HG03060 (cell line): ENCODE measurements at regions not wholly inside any gene's neighbourhood (a gene's known extent, or its start where the extent isn't known, plus 50 kb on each side); places are given as distances from the start of the nearest gene placed in this dataset.

Experiments
- ATAC-seq: cut with Tn5 transposase; IDR thresholded peaks from one replicate; pipeline ENCODE4 v1.9.1; 2021; ENCODE audit warnings: low read depth, moderate number of reproducible peaks; ENCODE audit not compliant: unreplicated experiment

- no peak for ATAC-seq
Measured at GRCh38 chr13:40103864-40104263, 448.4 kb downstream of the COG6 start.

GRCh38 chr13:40105231-40105630 lies 449.8 kb downstream of the COG6 start:
- no peak for ATAC-seq

- no peak for ATAC-seq
Measured at GRCh38 chr13:40109351-40109844, 453.9 kb downstream of the COG6 start.

GRCh38 chr13:40113643-40114304 lies 458.3 kb downstream of the COG6 start:
- ATAC-seq: no peak

- no peak for ATAC-seq
Measured at GRCh38 chr13:40114305-40114896, 458.9 kb downstream of the COG6 start.

- ATAC-seq: no peak
Measured at GRCh38 chr13:40115426-40115825, 460.0 kb downstream of the COG6 start.

GRCh38 chr13:40116008-40116407 lies 460.5 kb downstream of the COG6 start:
- peak; percentile 88 for ATAC-seq

GRCh38 chr13:40118337-40118736 lies 462.9 kb downstream of the COG6 start:
- no peak for ATAC-seq

- no peak for ATAC-seq
Measured at GRCh38 chr13:40119852-40120251, 464.4 kb downstream of the COG6 start.

GRCh38 chr13:40120288-40120687 lies 464.8 kb downstream of the COG6 start:
- no peak for ATAC-seq

- no peak for ATAC-seq
Measured at GRCh38 chr13:40120781-40121180, 465.3 kb downstream of the COG6 start.

- ATAC-seq: no peak
Measured at GRCh38 chr13:40121722-40122121, 466.3 kb downstream of the COG6 start.

GRCh38 chr13:40123962-40124632 lies 468.6 kb downstream of the COG6 start:
- no peak for ATAC-seq

- no peak for ATAC-seq
Measured at GRCh38 chr13:40124633-40125015, 469.2 kb downstream of the COG6 start.

GRCh38 chr13:40125336-40125735 lies 469.9 kb downstream of the COG6 start:
- no peak for ATAC-seq

GRCh38 chr13:40126306-40127085 lies 471.0 kb downstream of the COG6 start:
- no peak for ATAC-seq

- ATAC-seq: no peak
Measured at GRCh38 chr13:40127476-40127875, 472.0 kb downstream of the COG6 start.

GRCh38 chr13:40127925-40128324 lies 472.5 kb downstream of the COG6 start:
- no peak for ATAC-seq

- ATAC-seq: no peak
Measured at GRCh38 chr13:40129467-40129866, 474.0 kb downstream of the COG6 start.

GRCh38 chr13:40130871-40131636 lies 475.6 kb downstream of the COG6 start:
- ATAC-seq: no peak
